Gastrocnemius medialis (tissue), 4 donors: ENCODE measurements at regions not wholly inside any gene's neighbourhood (a gene's known extent, or its start where the extent isn't known, plus 50 kb on each side); places are given as distances from the start of the nearest gene placed in this dataset.

ENCODE experiments used
- POLR2A ChIP-seq, 2 donors: fragments of 450-650 bp; IDR thresholded peaks; one replicate each; pipeline ENCODE4 v1.6.1; 2017; ENCODE audit warnings: antibody characterized with exemption in 2 of 2, mild to moderate bottlenecking in 2 of 2, moderate library complexity in 2 of 2
- TF ChIP-seq, protein P1 (sequence below), 5 experiments: fragments of 450-650 bp in 3 of 5; fragments of 200-600 bp in 2 of 5; sonication (generic) in 2 of 5; IDR thresholded peaks in 4 of 5; conservative IDR thresholded peaks in 1 of 5; 1 replicate in 4 of 5; 2 replicates in 1 of 5; pipeline ENCODE4 v1.5.1; 2016 to 2019; ENCODE audit warnings: antibody characterized with exemption in 5 of 5, mild to moderate bottlenecking in 3 of 5, moderate library complexity in 3 of 5

DNA sequence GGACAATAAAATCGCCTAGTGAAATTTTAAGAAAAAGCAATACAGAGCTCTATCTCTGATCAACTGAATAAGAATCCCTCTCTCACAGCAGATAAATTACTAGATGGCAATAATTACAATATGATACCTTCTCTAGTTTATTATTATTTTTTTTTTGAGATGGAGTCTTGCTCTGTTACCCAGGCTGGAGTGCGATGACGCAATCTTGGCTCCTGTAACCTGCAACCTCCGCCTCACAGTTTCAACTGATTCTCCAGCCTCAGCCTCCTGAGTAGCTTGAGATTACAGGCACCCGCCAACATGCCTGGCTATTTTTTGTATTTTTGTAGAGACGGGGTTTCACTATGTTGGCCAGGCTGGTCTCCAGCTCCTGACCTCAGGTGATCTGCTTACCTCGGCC lies 129.3 kb upstream of the PTCHD4 start:
- TF ChIP-seq, protein P1, sequence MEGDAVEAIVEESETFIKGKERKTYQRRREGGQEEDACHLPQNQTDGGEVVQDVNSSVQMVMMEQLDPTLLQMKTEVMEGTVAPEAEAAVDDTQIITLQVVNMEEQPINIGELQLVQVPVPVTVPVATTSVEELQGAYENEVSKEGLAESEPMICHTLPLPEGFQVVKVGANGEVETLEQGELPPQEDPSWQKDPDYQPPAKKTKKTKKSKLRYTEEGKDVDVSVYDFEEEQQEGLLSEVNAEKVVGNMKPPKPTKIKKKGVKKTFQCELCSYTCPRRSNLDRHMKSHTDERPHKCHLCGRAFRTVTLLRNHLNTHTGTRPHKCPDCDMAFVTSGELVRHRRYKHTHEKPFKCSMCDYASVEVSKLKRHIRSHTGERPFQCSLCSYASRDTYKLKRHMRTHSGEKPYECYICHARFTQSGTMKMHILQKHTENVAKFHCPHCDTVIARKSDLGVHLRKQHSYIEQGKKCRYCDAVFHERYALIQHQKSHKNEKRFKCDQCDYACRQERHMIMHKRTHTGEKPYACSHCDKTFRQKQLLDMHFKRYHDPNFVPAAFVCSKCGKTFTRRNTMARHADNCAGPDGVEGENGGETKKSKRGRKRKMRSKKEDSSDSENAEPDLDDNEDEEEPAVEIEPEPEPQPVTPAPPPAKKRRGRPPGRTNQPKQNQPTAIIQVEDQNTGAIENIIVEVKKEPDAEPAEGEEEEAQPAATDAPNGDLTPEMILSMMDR (IDR thresholded peaks at IDR 0.05 in 4 of 5, conservative IDR thresholded peaks at IDR 0.05 in 1 of 5), result no peak
- no peak for TF ChIP-seq POLR2A (IDR thresholded peaks at IDR 0.05)
